Panc1 (cell line): ENCODE measurements at regions not wholly inside any gene's neighbourhood (a gene's known extent, or its start where the extent isn't known, plus 50 kb on each side); places are given as distances from the start of the nearest gene placed in this dataset.
A peak's percentile ranks its signal among the peaks of the same experiment; 100 is the strongest.

Experiments used
- ATAC-seq: fragments of 200-7000 bp; cut with Tn5 transposase; 2 replicates; pipeline ENCODE4 v1.9.1; 2020; ENCODE audit warnings: mild to moderate bottlenecking, moderate library complexity
- BruUV-seq: library from RNA; stranded (reverse); fragments of 400-500 nt; replicated peaks from 2 replicates; lab custom pipeline; 2021; lab: Mats Ljungman, UMichigan
- CTCF ChIA-PET: fragments of 300-600 bp; sonication (Branson Sonifier 250); formaldehyde crosslinking; loops from one replicate; lab custom pipeline; 2022; ENCODE audit warnings: antibody characterized with exemption; lab: Charles Lee
- POLR2A ChIA-PET: fragments of 300-600 bp; sonication (Branson Sonifier 250); formaldehyde crosslinking; loops from one replicate; lab custom pipeline; 2022; ENCODE audit warnings: antibody characterized with exemption; lab: Charles Lee
- DNase-seq: peaks from one replicate; pipeline ENCODE4 v3.0.0-alpha.2; 2010; ENCODE audit warnings: low read depth, low spot score
- H3K27ac ChIP-seq: 2 replicates; pipeline ENCODE4 v1.5.1; 2011; ENCODE audit warnings: mild to moderate bottlenecking, low read length, inconsistent platforms
- H3K27me3 ChIP-seq: fragments of 200-500 bp; sonication (Bioruptor generic); 2 replicates; pipeline ENCODE4 v1.6.0; 2014; ENCODE audit warnings: low read length, inconsistent platforms; ENCODE audit not compliant: control insufficient read depth, insufficient read depth
- H3K36me3 ChIP-seq: fragments of 200-500 bp; sonication (Bioruptor generic); 2 replicates; pipeline ENCODE4 v1.5.1; 2014; ENCODE audit warnings: inconsistent platforms, mild to moderate bottlenecking, low read length, moderate library complexity; ENCODE audit not compliant: control insufficient read depth, insufficient read depth
- H3K4me1 ChIP-seq: 2 replicates; pipeline ENCODE4 v1.5.1; 2011; ENCODE audit warnings: inconsistent platforms, mild to moderate bottlenecking, low read length, moderate library complexity; ENCODE audit not compliant: control insufficient read depth, insufficient read depth
- H3K4me3 ChIP-seq, 2 experiments: 2 replicates each; pipeline ENCODE4 v1.5.1; 2011 to 2012; ENCODE audit warnings: low read depth in 2 of 2, low read length in 2 of 2, mild to moderate bottlenecking in 2 of 2, inconsistent platforms in 1 of 2, moderate library complexity in 1 of 2
- H3K9me3 ChIP-seq: fragments of 200-500 bp; sonication (Bioruptor generic); 2 replicates; pipeline ENCODE4 v1.5.1; 2014; ENCODE audit warnings: low read depth, mild to moderate bottlenecking, inconsistent platforms, low read length, moderate library complexity; ENCODE audit not compliant: control insufficient read depth, insufficient read depth
- CTCF ChIP-seq: fragments of 450-650 bp; IDR thresholded peaks from 2 replicates; pipeline ENCODE4 v1.5.1; 2017; ENCODE audit warnings: mild to moderate bottlenecking
- POLR2AphosphoS5 ChIP-seq: IDR thresholded peaks from 2 replicates; pipeline ENCODE4 v1.6.1; 2012; ENCODE audit warnings: mild to moderate bottlenecking, low read depth, low read length, moderate library complexity
- REST ChIP-seq, 2 experiments: IDR thresholded peaks; 2 replicates each; pipeline ENCODE4 v1.6.1; 2011 to 2012; ENCODE audit warnings: low read depth in 2 of 2, control low read depth in 1 of 2, low read length in 1 of 2, mild to moderate bottlenecking in 1 of 2, moderate library complexity in 1 of 2; ENCODE audit not compliant: insufficient read depth in 1 of 2
- SIN3A ChIP-seq: IDR thresholded peaks from 2 replicates; pipeline ENCODE4 v1.6.1; 2012; ENCODE audit warnings: low read depth, mild to moderate bottlenecking, low read length, moderate library complexity, borderline replicate concordance; ENCODE audit not compliant: insufficient read depth
- TCF7L2 ChIP-seq: IDR thresholded peaks from 2 replicates; pipeline ENCODE4 v1.6.1; 2011; ENCODE audit warnings: mild to moderate bottlenecking, low read depth, low read length, inconsistent platforms
- in situ Hi-C: cut with HindIII; loops from 2 replicates; pipeline ENCODE4 v1.10.0; 2016; ENCODE audit warnings: low sequenced_read_pairs, low pct_unique_long_range_greater_than_20kb
- intact Hi-C: fragments of 100-400 bp; cut with micrococcal nuclease; formaldehyde crosslinking; loops from one replicate; pipeline ENCODE4 v1.10.0; 2022; ENCODE audit not compliant: unreplicated experiment

GRCh38 chr6:163675611-163676010 lies 261.1 kb downstream of the QKI start:
- H3K9me3 ChIP-seq, result no peaks in the 10 kb centered on the region
- ChIA-PET POLR2A (no interaction called here), CTCF (no interaction called here)
- TF ChIP-seq TCF7L2, result no peak
- no peak for TF ChIP-seq SIN3A
- TF ChIP-seq CTCF, result no peak
- TF ChIP-seq REST (IDR thresholded peaks at IDR 0.05; ENCODE audit: insufficient read depth in 1 of 2, low read depth in 2 of 2, low read length in 1 of 2), result no peak
- no peak for TF ChIP-seq POLR2AphosphoS5
- DNase-seq (no peak), ATAC-seq (no peak)
- H3K36me3 ChIP-seq, result no peaks in the 10 kb centered on the region
- H3K4me3 ChIP-seq, result no peak overlapping the region
- H3K27me3 ChIP-seq, result peaks cover 2% of the 10 kb centered on the region
- BruUV-seq, result no TSS peak
- in situ Hi-C loops (no loop called here), intact Hi-C loops (no loop called here)
- H3K4me1 ChIP-seq, result no peaks in the 10 kb centered on the region
- no peak overlapping the region for H3K27ac ChIP-seq

- no TSS peak for BruUV-seq
- in situ Hi-C loops, result no loop called here
- Histone ChIP-seq H3K4me3 (no peak overlapping the region), H3K27ac (no peak overlapping the region), H3K9me3 (no peaks in the 10 kb centered on the region), H3K36me3 (no peaks in the 10 kb centered on the region), H3K4me1 (no peaks in the 10 kb centered on the region), H3K27me3 (peaks cover 4% of the 10 kb centered on the region)
- ChIA-PET CTCF (no interaction called here), POLR2A (no interaction called here)
- no peak for DNase-seq
- intact Hi-C loops, result no loop called here
- no peak for ATAC-seq
- no peak for TF ChIP-seq SIN3A
- no peak for TF ChIP-seq POLR2AphosphoS5
- 0 out of 2 replicates have a peak, but pooled peaks have one; percentile 6 for TF ChIP-seq CTCF
- no peak for TF ChIP-seq REST (IDR thresholded peaks at IDR 0.05; ENCODE audit: insufficient read depth in 1 of 2, low read depth in 2 of 2, low read length in 1 of 2)
Measured at GRCh38 chr6:163672710-163673109, 258.2 kb downstream of the QKI start.
